Hepatocyte (in vitro differentiated cells): ENCODE measurements at regions not wholly inside any gene's neighbourhood (a gene's known extent, or its start where the extent isn't known, plus 50 kb on each side); places are given as distances from the start of the nearest gene placed in this dataset.

Source experiments
- CTCF ChIP-seq: fragments of 200-600 bp; sonication (generic); IDR thresholded peaks from 2 replicates; pipeline ENCODE4 v1.5.1; 2016; ENCODE audit warnings: antibody characterized with exemption, mild to moderate bottlenecking; ENCODE audit not compliant: poor library complexity
- EZH2 ChIP-seq: fragments of 200-600 bp; sonication (generic); IDR thresholded peaks from 2 replicates; pipeline ENCODE4 v1.6.1; 2016; ENCODE audit warnings: antibody characterized with exemption, mild to moderate bottlenecking, borderline replicate concordance

GRCh38 chr1:234864116-234864515 lies 254.1 kb upstream of the IRF2BP2 start:
- TF ChIP-seq CTCF (no peak), EZH2 (no peak)
